Stimulated activated naive CD8-positive, alpha-beta T cell treated with anti-CD3 and anti-CD28 coated beads, Interleukin-15, Interleukin-2, amounts not matched to agents 100 U/mL and 50 U/mL, for 24 hours (primary cell): ENCODE measurements at regions not wholly inside any gene's neighbourhood (a gene's known extent, or its start where the extent isn't known, plus 50 kb on each side); places are given as distances from the start of the nearest gene placed in this dataset.
"Not testable (repeated sequence)": the region's sequence is repeated elsewhere in the genome, so short reads cannot be mapped to it uniquely, and the experiment has no call there.

ENCODE experiments used
- ATAC-seq: fragments of 150-1000 bp; cut with Tn5 transposase; one replicate; pipeline ENCODE4 v1.10.0; 2021
- DNase-seq: peaks from one replicate; pipeline ENCODE4 v3.0.0; 2021

GRCh38 chr5:135156715-135157404 lies 122.8 kb upstream of the PITX1 start:
- no peak for ATAC-seq
- no peak for DNase-seq

GRCh38 chr5:135156337-135156714 lies 122.3 kb upstream of the PITX1 start:
- no peak for ATAC-seq
- DNase-seq = no peak

- no peak for DNase-seq
- no peak for ATAC-seq
These were observed 121.7 kb upstream of the PITX1 start for GRCh38 chr5:135155616-135156214.

- DNase-seq = no peak
- no peak for ATAC-seq
These were observed 120.9 kb upstream of the PITX1 start for GRCh38 chr5:135154961-135155360.

- ATAC-seq (no peak), DNase-seq (no peak)
These were observed 120.2 kb upstream of the PITX1 start for GRCh38 chr5:135154197-135154596.

- DNase-seq (no peak), ATAC-seq (no peak)
These were observed 119.6 kb upstream of the PITX1 start for GRCh38 chr5:135153661-135154060.

GRCh38 chr5:135153259-135153658 lies 119.2 kb upstream of the PITX1 start:
- ATAC-seq (no peak), DNase-seq (no peak)

- not testable (repeated sequence) for ATAC-seq, DNase-seq
These were observed 117.6 kb upstream of the PITX1 start for GRCh38 chr5:135151660-135152059.

GRCh38 chr5:135151256-135151655 lies 117.2 kb upstream of the PITX1 start:
- ATAC-seq (no peak), DNase-seq (no peak)

- no peak for ATAC-seq
These were observed 116.7 kb upstream of the PITX1 start for GRCh38 chr5:135150767-135151166.

GRCh38 chr5:135149956-135150723 lies 116.1 kb upstream of the PITX1 start:
- no peak for DNase-seq

More at GRCh38 chr5:135150767-135151166, 116.7 kb upstream of the PITX1 start:
- no peak for DNase-seq

GRCh38 chr5:135149229-135149955 lies 115.4 kb upstream of the PITX1 start:
- no peak for ATAC-seq

More at GRCh38 chr5:135149956-135150723, 116.1 kb upstream of the PITX1 start:
- no peak for ATAC-seq

GRCh38 chr5:135147294-135148090 lies 113.5 kb upstream of the PITX1 start:
- ATAC-seq (no peak), DNase-seq (no peak)

More at GRCh38 chr5:135149229-135149955, 115.4 kb upstream of the PITX1 start:
- no peak for DNase-seq

- ATAC-seq = no peak
- no peak for DNase-seq
These were observed 112.0 kb upstream of the PITX1 start for GRCh38 chr5:135145985-135146384.

GRCh38 chr5:135143682-135144081 lies 109.7 kb upstream of the PITX1 start:
- DNase-seq = not testable (repeated sequence)

GRCh38 chr5:135141303-135142268 lies 107.6 kb upstream of the PITX1 start:
- ATAC-seq (no peak), DNase-seq (no peak)

More at GRCh38 chr5:135143682-135144081, 109.7 kb upstream of the PITX1 start:
- not testable (repeated sequence) for ATAC-seq

GRCh38 chr5:135140446-135141204 lies 106.6 kb upstream of the PITX1 start:
- ATAC-seq (no peak), DNase-seq (no peak)

GRCh38 chr5:135139381-135140134 lies 105.5 kb upstream of the PITX1 start:
- DNase-seq = no peak
- no peak for ATAC-seq
